ENCODE measurements at regions not wholly inside any gene's neighbourhood (a gene's known extent, or its start where the extent isn't known, plus 50 kb on each side); places are given as distances from the start of the nearest gene placed in this dataset.

- H3K79me2 ChIP-seq (ENCODE audit: insufficient read depth, low read length), result no peaks in the 10 kb centered on the region
- H2BK120ac ChIP-seq (ENCODE audit: low read depth, low read length, poor library complexity, severe bottlenecking), result no peak overlapping the region
- no peaks in the 10 kb centered on the region for H3K4me1 Mint-ChIP-seq
- no peak overlapping the region for H2AFZ ChIP-seq (ENCODE audit: low read length)
- no peak overlapping the region for H3K56ac ChIP-seq (ENCODE audit: insufficient read length, low read depth, low read length)
- H4K91ac ChIP-seq (ENCODE audit: insufficient read length, low read depth, low read length), result no peak overlapping the region
- no peak overlapping the region for H2BK20ac ChIP-seq (ENCODE audit: low read depth, low read length, poor library complexity, severe bottlenecking)
- no CpG with 5 or more reads among the region's 4 CpGs for WGBS (ENCODE audit: extremely low coverage, insufficient read length, low lambda C conversion rate)
- no peak overlapping the region for H4K5ac ChIP-seq (ENCODE audit: insufficient read length, low read depth, low read length)
- no peak for TF ChIP-seq CTCF (conservative IDR thresholded peaks at IDR 0.05)
- H3K4me2 ChIP-seq (ENCODE audit: insufficient read depth, insufficient read length, low read length), result no peak overlapping the region
- H2AK5ac ChIP-seq (ENCODE audit: insufficient read length, low read length), result no peak overlapping the region
- H3K18ac ChIP-seq (ENCODE audit: insufficient read length, low read depth, low read length), result no peak overlapping the region
- H3K27me3 ChIP-seq (ENCODE audit: insufficient read depth, low read length), result no peaks in the 10 kb centered on the region
- no peaks in the 10 kb centered on the region for H3K27me3 Mint-ChIP-seq (ENCODE audit: low read depth)
- H3K23me2 ChIP-seq (ENCODE audit: insufficient read length, low read depth, low read length, poor library complexity, severe bottlenecking), result no peaks in the 10 kb centered on the region
- no peaks in the 10 kb centered on the region for H3K4me1 ChIP-seq (ENCODE audit: insufficient read depth, low read length)
- H3K79me1 ChIP-seq (ENCODE audit: insufficient read depth, low read depth, low read length, poor library complexity, severe bottlenecking), result no peaks in the 10 kb centered on the region
- H3T11ph ChIP-seq (ENCODE audit: low read length), result no peak overlapping the region
- H3K9me3 Mint-ChIP-seq, result peaks cover 5 to 9% of the 10 kb centered on the region in 2 experiments; a peak in 4 of 5 replicates
- no peak overlapping the region for H3K4me3 Mint-ChIP-seq
- no peak overlapping the region for H3K27ac Mint-ChIP-seq
- no peak overlapping the region for H3K9ac ChIP-seq (ENCODE audit: extremely low read depth, insufficient read length, low read length)
- no peak overlapping the region for H3K23ac ChIP-seq (ENCODE audit: insufficient read length, low read depth, low read length)
- no peak overlapping the region for H4K8ac ChIP-seq (replicated peaks; ENCODE audit: insufficient read length, low read depth, low read length)
- peaks cover 2 to 5% (median 3%) of the 10 kb centered on the region in 3 experiments; a peak in 3 of 7 replicates for H3K36me3 Mint-ChIP-seq (ENCODE audit: insufficient read depth in 1 of 3, low read depth in 3 of 3)
- no peak overlapping the region for H2BK5ac ChIP-seq (ENCODE audit: insufficient read length, low read length)
- no peak overlapping the region for H3K27ac ChIP-seq (ENCODE audit: insufficient read length, low read depth, low read length)
- no peak overlapping the region for H3K4ac ChIP-seq (ENCODE audit: low read depth, low read length)
- no peaks in the 10 kb centered on the region for H4K20me1 ChIP-seq (ENCODE audit: control insufficient read depth, insufficient read depth, insufficient read length)
- no peak overlapping the region for H3K14ac ChIP-seq (ENCODE audit: insufficient read depth, low read length)
- no peak for DNase-seq
- H3K9me3 ChIP-seq (ENCODE audit: control insufficient read depth, low read depth, low read length), result no peaks in the 10 kb centered on the region
- H2BK15ac ChIP-seq (ENCODE audit: low read depth, low read length), result no peak overlapping the region
- no peak overlapping the region for H2BK12ac ChIP-seq (ENCODE audit: insufficient read length, low read depth, low read length)
These were observed 234.7 kb upstream of the E2F7 start for GRCh38 chr12:77299910-77300669.
